ENCODE measurements at regions not wholly inside any gene's neighbourhood (a gene's known extent, or its start where the extent isn't known, plus 50 kb on each side); places are given as distances from the start of the nearest gene placed in this dataset.
"Not testable (repeated sequence)": the region's sequence is repeated elsewhere in the genome, so short reads cannot be mapped to it uniquely, and the experiment has no call there.

GRCh38 chr11:26929806-26930517 is 64.0 kb upstream of the FIBIN start:
- Histone ChIP-seq H3K4me3 (ENCODE audit: low read depth, low read length) (no peak overlapping the region), H3K27me3 (no peaks in the 10 kb centered on the region), H3K36me3 (no peaks in the 10 kb centered on the region), H3K9me3 (no peaks in the 10 kb centered on the region), H3K4me1 (no peaks in the 10 kb centered on the region)
- TF ChIP-seq CTCF (IDR thresholded peaks at IDR 0.05; ENCODE audit: low read depth, low read length): no peak
- no peak for DNase-seq

DNA sequence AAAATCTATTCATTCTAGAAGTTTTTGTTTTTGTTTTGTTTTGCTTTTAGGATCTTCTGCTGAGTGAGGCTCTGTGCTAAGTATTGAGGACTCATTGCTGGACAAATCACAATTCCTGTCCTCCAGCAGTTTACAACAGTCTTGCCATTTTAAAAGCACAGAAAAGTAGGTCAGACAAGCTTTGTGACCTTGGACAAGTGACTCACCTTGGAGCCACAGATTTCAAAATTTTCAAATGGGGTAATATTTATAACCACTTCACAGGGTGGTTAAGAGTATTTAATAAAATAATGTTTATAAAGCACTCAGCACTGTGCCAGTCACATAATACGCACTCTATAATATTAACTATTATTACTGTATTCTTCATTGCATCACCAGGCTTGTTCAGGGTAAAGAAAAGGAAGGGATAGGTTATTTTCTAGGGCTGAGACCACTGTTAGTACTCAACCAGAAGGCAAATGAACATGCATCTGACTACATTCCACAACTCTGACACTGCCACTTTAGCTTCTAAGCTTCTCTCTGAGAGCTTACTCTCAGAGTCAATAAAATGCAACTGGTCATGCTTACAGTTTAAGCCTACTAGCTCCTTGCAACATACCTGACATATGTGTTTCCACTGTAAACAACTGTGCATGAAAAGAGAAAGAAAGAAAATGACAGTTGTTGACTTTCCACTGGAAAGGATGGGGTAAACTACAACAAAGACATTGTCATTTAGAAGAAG is 63.2 kb upstream of the FIBIN start:
- no peak for DNase-seq
- Histone ChIP-seq H3K36me3 (no peaks in the 10 kb centered on the region), H3K4me1 (no peaks in the 10 kb centered on the region), H3K4me3 (ENCODE audit: low read depth, low read length) (no peak overlapping the region), H3K27me3 (no peaks in the 10 kb centered on the region), H3K9me3 (no peaks in the 10 kb centered on the region)
- no peak for TF ChIP-seq CTCF (IDR thresholded peaks at IDR 0.05; ENCODE audit: low read depth, low read length)

GRCh38 chr11:26931248-26931631 is 62.7 kb upstream of the FIBIN start:
- TF ChIP-seq CTCF (IDR thresholded peaks at IDR 0.05; ENCODE audit: low read depth, low read length): no peak

GRCh38 chr11:26931881-26932280 is 62.0 kb upstream of the FIBIN start:
- no peak for TF ChIP-seq CTCF (IDR thresholded peaks at IDR 0.05; ENCODE audit: low read depth, low read length)
- H3K36me3 ChIP-seq: no peaks in the 10 kb centered on the region
- no peak for DNase-seq
- no peak overlapping the region for H3K4me3 ChIP-seq (ENCODE audit: low read depth, low read length)
- H3K27me3 ChIP-seq: no peaks in the 10 kb centered on the region
- H3K9me3 ChIP-seq: no peaks in the 10 kb centered on the region
- no peaks in the 10 kb centered on the region for H3K4me1 ChIP-seq

More at GRCh38 chr11:26931248-26931631, 62.7 kb upstream of the FIBIN start:
- Histone ChIP-seq H3K4me3 (ENCODE audit: low read depth, low read length) (no peak overlapping the region), H3K27me3 (no peaks in the 10 kb centered on the region), H3K4me1 (no peaks in the 10 kb centered on the region), H3K9me3 (no peaks in the 10 kb centered on the region), H3K36me3 (no peaks in the 10 kb centered on the region)
- DNase-seq: no peak

DNA sequence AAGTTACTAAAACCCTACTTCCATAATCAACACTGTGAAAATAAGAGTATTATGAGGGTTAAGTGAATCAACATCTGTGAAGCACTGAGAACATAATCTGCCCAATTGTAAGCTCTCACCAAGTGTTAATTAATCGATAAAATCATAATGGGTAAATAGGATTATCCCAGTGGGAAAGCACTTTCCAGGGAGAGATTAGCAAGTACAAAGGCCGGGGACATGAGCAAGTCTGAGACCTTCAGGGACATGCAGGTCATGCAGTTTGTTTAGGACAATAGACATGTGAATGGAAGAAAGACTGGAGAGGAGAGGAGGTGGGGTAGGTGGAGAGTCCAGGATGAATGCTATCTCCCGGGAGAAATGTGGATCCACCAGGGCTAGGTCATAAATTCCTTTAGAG is 57.8 kb upstream of the FIBIN start:
- no peaks in the 10 kb centered on the region for H3K36me3 ChIP-seq
- no peak for TF ChIP-seq CTCF (IDR thresholded peaks at IDR 0.05; ENCODE audit: low read depth, low read length)
- no peak overlapping the region for H3K4me3 ChIP-seq (ENCODE audit: low read depth, low read length)
- H3K27me3 ChIP-seq: no peaks in the 10 kb centered on the region
- no peaks in the 10 kb centered on the region for H3K9me3 ChIP-seq
- H3K4me1 ChIP-seq: no peaks in the 10 kb centered on the region
- DNase-seq: no peak

GRCh38 chr11:26937386-26937785 is 56.5 kb upstream of the FIBIN start:
- no peak for TF ChIP-seq CTCF (IDR thresholded peaks at IDR 0.05; ENCODE audit: low read depth, low read length)
- no peak overlapping the region for H3K4me3 ChIP-seq (ENCODE audit: low read depth, low read length)
- no peaks in the 10 kb centered on the region for H3K4me1 ChIP-seq

GRCh38 chr11:26940501-26940900 is 53.4 kb upstream of the FIBIN start:
- H3K4me3 ChIP-seq (ENCODE audit: low read depth, low read length); H3K9me3 ChIP-seq: not testable (repeated sequence)

More at GRCh38 chr11:26937386-26937785, 56.5 kb upstream of the FIBIN start:
- H3K36me3 ChIP-seq: no peaks in the 10 kb centered on the region
- no peaks in the 10 kb centered on the region for H3K27me3 ChIP-seq
- no peaks in the 10 kb centered on the region for H3K9me3 ChIP-seq
- no peak for DNase-seq

More at GRCh38 chr11:26940501-26940900, 53.4 kb upstream of the FIBIN start:
- not testable (repeated sequence) for H3K27me3 ChIP-seq, DNase-seq, H3K4me1 ChIP-seq, H3K36me3 ChIP-seq
